ENCODE measurements at regions not wholly inside any gene's neighbourhood (a gene's known extent, or its start where the extent isn't known, plus 50 kb on each side); places are given as distances from the start of the nearest gene placed in this dataset.

DNA sequence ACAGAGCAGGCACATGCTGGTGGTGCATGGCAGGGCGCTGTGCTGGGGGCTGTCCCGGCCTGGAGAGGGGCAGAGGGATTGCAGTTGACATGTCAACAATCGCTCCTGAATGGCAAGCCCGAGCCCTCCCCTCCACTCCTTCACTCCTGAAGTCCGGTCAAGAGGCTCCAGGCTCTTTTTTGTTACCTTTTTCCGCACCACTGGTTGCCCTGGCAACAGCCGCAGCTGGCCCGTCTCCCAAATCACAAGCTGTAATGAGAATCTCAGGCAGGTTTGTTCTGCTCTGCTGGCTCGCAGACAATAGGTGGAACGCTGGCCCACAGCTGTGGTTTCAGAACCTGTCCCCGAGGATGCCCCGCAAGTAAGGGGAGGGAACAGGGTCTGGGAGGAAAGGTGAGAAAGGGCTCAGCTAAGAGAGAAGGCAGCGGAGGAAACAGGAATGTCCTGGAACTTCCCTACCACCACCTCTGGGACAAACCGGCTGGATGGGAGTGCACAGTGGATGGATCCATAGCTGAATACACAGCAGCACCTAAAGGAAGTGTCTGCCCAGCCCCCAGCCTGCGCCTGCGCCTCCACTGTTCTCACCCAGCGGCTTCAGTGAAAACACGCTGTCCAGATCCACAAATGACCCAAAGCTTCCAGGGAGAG, 58.9 kb downstream of the CALML3 start:
- intact Hi-C loops (cut with DNase I; ENCODE audit: low total_unique reads) (no loop called here), in situ Hi-C loops (cut with MboI; ENCODE audit: low sequenced_read_pairs in 4 of 4) (no loop called here)
- Histone ChIP-seq H3K4me1 (peaks cover 4 to 10% of the 10 kb centered on the region in 2 donors), H3K36me3 (no peaks in the 10 kb centered on the region), H3K9me3 (peaks cover 0 to 10% (median 0%) of the 10 kb centered on the region in 3 donors), H3K4me3 (no peak overlapping the region), H3K27ac (peak overlapping the region in 1 of 4 donors; percentile 28), H3K27me3 (no peaks in the 10 kb centered on the region)
- no peak for ATAC-seq
- TF ChIP-seq, protein P1, sequence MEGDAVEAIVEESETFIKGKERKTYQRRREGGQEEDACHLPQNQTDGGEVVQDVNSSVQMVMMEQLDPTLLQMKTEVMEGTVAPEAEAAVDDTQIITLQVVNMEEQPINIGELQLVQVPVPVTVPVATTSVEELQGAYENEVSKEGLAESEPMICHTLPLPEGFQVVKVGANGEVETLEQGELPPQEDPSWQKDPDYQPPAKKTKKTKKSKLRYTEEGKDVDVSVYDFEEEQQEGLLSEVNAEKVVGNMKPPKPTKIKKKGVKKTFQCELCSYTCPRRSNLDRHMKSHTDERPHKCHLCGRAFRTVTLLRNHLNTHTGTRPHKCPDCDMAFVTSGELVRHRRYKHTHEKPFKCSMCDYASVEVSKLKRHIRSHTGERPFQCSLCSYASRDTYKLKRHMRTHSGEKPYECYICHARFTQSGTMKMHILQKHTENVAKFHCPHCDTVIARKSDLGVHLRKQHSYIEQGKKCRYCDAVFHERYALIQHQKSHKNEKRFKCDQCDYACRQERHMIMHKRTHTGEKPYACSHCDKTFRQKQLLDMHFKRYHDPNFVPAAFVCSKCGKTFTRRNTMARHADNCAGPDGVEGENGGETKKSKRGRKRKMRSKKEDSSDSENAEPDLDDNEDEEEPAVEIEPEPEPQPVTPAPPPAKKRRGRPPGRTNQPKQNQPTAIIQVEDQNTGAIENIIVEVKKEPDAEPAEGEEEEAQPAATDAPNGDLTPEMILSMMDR (IDR thresholded peaks at IDR 0.05 in 4 of 5, conservative IDR thresholded peaks at IDR 0.05 in 1 of 5): no peak
- TF ChIP-seq POLR2A (IDR thresholded peaks at IDR 0.05): no peak
- DNase-seq: no peak

DNA sequence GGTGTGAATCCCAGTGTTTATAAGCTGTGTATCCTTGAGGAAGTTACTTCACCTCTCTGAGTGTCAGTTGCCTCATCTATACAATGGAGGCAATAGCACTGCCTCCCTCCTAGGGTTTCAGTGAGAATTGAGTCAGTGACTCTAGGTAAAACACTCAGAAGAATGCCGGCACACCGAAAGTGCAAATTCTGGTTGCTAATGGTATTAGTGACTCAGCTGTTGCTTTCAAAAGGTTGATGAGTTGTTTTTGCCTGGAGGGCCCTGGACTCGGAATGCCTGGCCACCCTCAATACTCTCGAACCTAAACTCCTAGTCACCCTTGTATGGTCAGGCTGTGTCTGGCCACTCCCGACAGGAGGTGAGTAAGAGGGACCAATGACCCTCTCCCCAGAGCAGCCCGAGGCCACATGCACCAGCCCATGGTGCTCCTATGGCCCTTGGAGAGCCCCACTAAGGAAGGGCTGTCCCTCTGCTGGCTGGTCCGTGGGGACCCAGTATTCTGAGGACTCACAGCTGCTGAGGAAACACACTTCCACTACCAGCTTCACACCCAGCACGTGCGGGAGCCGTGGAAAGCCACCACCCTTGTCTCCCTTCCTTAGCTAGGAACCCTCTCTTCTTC, 60.2 kb downstream of the CALML3 start:
- TF ChIP-seq, protein P1 (IDR thresholded peaks at IDR 0.05 in 4 of 5, conservative IDR thresholded peaks at IDR 0.05 in 1 of 5): no peak
- TF ChIP-seq POLR2A (IDR thresholded peaks at IDR 0.05): no peak
- ATAC-seq: no peak
- no peak for DNase-seq
- in situ Hi-C loops (cut with MboI; ENCODE audit: low sequenced_read_pairs in 4 of 4) (no loop called here), intact Hi-C loops (cut with DNase I; ENCODE audit: low total_unique reads) (no loop called here)
- peaks cover 0 to 10% (median 0%) of the 10 kb centered on the region in 3 donors for H3K9me3 ChIP-seq
- H3K4me3 ChIP-seq: no peak overlapping the region
- peaks cover 11 to 24% of the 10 kb centered on the region in 2 donors for H3K4me1 ChIP-seq
- H3K27ac ChIP-seq: no peak overlapping the region
- H3K27me3 ChIP-seq: no peaks in the 10 kb centered on the region
- no peaks in the 10 kb centered on the region for H3K36me3 ChIP-seq

DNA sequence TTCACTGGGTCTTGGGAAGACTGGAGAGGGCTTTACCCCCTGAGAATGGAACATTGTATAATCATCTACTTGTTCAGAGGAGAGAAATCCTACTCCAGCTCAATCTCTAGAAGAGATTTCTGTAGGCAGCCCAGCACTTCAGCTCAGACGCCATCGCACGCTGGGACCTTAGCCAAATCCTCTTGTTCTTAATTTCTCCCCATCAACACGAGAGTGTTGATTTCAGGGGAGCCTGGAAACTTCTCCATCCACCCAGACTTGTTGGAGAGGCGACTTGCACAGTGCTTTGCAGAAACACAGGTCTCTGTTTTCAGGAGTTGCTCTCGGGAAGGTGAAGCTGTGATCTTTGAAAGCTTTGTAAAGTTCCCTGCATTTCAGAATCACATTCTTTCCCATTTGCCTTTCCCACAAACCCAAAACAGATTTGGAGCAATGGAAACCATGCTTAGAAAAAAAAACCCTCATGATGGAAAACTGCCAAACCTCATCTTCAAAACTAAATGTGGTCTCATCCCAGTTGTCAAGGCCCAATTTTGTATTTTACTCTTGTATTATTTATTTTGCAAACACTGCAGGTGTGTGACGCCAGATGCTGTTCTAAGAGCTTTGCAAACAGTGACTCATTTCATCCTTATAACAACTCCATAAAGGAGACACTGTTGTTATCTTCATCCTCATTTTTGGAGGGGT, 60.9 kb downstream of the CALML3 start:
- Histone ChIP-seq H3K27me3 (no peaks in the 10 kb centered on the region), H3K27ac (no peak overlapping the region), H3K4me3 (no peak overlapping the region), H3K36me3 (no peaks in the 10 kb centered on the region), H3K9me3 (peaks cover 0 to 10% (median 0%) of the 10 kb centered on the region in 3 donors), H3K4me1 (peaks cover 11 to 26% of the 10 kb centered on the region in 2 donors)
- no peak for DNase-seq
- in situ Hi-C loops (cut with MboI; ENCODE audit: low sequenced_read_pairs in 4 of 4) (no loop called here), intact Hi-C loops (cut with DNase I; ENCODE audit: low total_unique reads) (no loop called here)
- ATAC-seq: no peak
- TF ChIP-seq, protein P1 (IDR thresholded peaks at IDR 0.05 in 4 of 5, conservative IDR thresholded peaks at IDR 0.05 in 1 of 5): no peak
- no peak for TF ChIP-seq POLR2A (IDR thresholded peaks at IDR 0.05)

DNA sequence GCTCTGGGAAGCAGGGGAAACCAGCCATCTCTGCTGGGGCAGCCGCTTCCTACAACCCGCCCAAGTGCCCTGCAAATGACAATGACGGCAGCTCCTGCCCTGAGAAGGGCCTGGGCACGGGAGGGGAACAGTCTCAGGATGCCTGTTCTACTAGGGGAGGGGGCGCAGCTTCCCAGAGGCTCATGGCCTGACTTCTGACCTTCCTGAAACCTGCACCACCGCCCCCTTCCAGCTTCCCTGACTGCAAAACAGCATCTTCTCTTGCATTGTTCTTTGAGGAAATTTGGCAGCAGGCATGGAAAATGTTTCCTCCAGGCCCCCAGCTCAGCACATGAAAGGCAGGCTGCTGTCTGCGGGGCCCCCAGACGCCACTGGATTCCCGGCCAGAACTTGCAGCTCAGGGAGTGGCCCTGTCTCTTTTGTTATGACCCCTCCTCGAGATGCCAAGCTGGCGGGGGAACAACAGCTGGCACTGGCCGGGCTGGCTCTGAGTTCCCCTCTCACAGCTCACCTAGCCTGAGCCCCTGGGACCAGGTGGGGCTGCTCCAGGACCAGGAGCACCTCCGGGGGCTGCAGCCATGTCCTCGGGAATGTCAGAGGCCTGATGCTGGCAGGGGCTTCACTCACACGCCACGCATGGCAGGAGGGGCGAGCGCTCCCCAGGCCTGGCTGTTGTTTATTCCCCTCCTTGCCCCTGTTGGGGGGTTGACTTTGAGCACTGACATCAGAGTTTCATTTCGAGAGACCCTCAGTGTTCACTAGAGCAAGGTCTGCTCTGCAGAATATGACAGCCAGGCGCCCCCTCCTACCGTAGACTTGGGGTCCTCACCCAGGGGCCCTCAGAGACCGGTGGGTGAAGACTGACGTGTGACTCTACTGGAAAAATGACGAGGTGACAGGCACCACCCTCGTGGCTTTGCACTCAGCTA, 62.7 kb downstream of the CALML3 start:
- in situ Hi-C loops (cut with MboI; ENCODE audit: low sequenced_read_pairs in 4 of 4) (no loop called here), intact Hi-C loops (cut with DNase I; ENCODE audit: low total_unique reads) (no loop called here)
- no peak for TF ChIP-seq POLR2A (IDR thresholded peaks at IDR 0.05)
- TF ChIP-seq, protein P1 (IDR thresholded peaks at IDR 0.05 in 4 of 5, conservative IDR thresholded peaks at IDR 0.05 in 1 of 5): no peak
- Histone ChIP-seq H3K4me3 (no peak overlapping the region), H3K9me3 (no peaks in the 10 kb centered on the region), H3K4me1 (peaks cover 11 to 26% of the 10 kb centered on the region in 2 donors), H3K36me3 (no peaks in the 10 kb centered on the region), H3K27ac (peak overlapping the region in 1 of 4 donors; percentile 26), H3K27me3 (no peaks in the 10 kb centered on the region)
- ATAC-seq (no peak), DNase-seq (no peak)
